ENCODE measurements at regions not wholly inside any gene's neighbourhood (a gene's known extent, or its start where the extent isn't known, plus 50 kb on each side); places are given as distances from the start of the nearest gene placed in this dataset.

- DNase-seq (ENCODE audit: low read depth), result no peak
These were observed 247.8 kb upstream of the JAG1 start for GRCh38 chr20:10921491-10922010.

DNA sequence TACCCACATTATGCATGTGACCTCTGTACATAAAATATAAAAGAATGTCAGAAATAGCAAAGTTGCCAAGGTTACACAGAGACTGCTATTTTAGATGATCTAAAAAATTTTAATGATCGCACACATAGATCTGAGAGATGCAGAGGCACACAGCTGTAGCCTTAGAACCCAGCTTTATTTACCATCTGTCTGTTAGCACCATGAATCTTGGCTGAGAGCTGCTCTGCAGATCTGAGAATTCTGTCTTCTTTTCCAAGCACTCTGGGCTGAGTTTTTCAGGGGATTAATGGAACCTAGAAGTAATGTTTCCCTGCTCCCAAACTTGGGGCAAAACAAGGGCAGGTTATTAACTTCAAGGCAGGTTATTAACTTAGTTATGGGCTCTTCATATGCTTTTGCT is 248.7 kb upstream of the JAG1 start:
- DNase-seq (ENCODE audit: low read depth), result peak; percentile 17

GRCh38 chr20:10922941-10923340 is 249.1 kb upstream of the JAG1 start:
- peak; percentile 94 for DNase-seq (ENCODE audit: low read depth)

- no peak for DNase-seq (ENCODE audit: low read depth)
These were observed 250.9 kb upstream of the JAG1 start for GRCh38 chr20:10924644-10925201.

GRCh38 chr20:10925767-10926166 is 252.0 kb upstream of the JAG1 start:
- DNase-seq (ENCODE audit: low read depth), result no peak

- no peak for DNase-seq (ENCODE audit: low read depth)
These were observed 253.3 kb upstream of the JAG1 start for GRCh38 chr20:10927011-10927583.

GRCh38 chr20:10927936-10928840 is 254.4 kb upstream of the JAG1 start:
- peak; percentile 46 for DNase-seq (ENCODE audit: low read depth)

DNA sequence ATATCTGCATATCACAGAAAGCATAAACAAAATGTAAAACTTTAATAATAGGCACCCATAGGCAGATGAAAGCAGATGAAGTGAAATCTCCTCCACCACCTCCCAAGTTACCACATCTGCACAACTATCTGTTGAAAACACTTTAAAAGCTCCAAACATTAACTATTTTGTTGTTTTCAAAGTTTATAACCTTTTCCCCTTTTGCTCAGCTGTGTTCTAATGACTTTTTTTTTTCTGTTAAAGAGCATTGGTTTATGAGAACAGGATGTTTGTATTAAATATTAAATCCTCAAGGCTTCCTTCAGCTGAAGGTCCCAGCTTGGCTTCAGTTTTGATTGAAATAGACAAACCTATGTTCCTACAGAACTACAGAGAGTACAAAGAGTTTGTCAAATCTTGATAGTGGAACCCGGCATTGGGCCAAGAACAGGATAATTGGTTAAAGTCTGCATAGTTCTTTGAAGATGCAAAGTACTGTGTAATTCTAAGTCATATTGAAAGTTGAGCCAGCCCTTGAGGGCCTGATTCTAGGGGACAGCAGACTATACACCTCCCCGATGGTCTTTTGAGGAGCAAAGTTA is 255.1 kb upstream of the JAG1 start:
- peak; percentile 8 for DNase-seq (ENCODE audit: low read depth)

DNA sequence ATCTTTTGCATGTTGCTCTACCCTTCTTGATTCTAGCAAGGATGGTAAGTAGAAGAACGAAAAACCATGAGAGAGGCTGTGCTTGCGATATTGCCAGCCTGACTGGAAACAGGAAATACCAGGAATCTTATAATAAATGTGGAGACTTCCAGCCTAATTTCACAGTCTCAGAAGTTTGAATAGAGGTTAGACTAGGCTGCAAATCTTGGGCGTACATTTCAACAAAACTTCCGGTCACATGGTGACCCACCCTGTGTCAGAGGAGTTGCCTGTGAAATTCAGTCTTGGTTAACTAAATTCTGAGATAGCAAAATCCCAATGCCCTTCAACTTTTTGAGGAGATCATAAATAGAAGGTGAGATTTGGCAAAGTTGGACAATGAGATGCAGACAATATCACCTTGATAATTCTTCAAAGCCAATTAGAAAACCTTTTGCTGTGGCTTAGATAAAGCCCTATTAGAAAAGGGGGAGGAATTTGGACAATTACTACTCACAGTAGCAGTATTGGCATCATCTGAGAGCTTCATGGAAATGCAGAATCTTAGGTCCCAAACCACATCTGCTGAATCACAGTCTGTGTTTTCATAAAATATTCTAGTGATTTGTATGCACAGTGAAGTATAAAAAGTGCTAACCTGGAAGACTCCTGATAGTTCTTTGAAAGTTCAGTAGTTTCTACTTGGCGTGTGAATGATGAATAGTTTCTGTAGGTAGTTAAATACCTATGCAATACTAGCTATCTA is 262.0 kb upstream of the JAG1 start:
- DNase-seq (ENCODE audit: low read depth), result no peak

GRCh38 chr20:10936786-10937185 is 263.0 kb upstream of the JAG1 start:
- DNase-seq (ENCODE audit: low read depth), result no peak

DNA sequence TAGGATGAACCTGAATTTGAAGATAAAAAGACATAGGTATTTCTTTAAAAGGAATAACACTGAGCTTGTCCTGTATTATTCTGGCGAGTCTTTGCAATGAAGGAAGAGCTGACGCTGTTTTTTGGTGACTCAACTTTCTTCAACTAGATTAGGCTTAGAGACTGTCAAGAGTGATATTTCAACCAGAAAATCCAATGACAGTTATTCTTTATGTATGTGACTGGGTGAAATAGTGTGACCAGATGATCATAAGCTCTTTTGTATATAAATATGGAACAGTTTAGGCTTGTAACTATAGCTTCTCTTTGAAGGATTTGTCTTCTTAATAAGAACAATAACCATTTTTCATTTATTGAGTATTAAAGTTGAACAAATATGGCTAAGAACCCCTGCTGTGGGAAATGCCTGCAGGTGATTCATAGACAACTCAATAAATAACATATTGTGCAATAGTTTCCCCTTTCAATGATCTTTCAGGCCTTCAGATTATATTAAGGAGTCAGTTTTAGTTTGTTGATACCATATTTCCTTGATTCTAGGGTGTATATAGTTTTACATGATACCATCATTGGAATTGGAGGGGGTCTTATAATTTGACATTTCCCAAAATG is 265.6 kb upstream of the JAG1 start:
- DNase-seq (ENCODE audit: low read depth), result no peak

- DNase-seq (ENCODE audit: low read depth), result no peak
These were observed 267.1 kb upstream of the JAG1 start for GRCh38 chr20:10940941-10941340.

GRCh38 chr20:10943686-10944265 is 270.0 kb upstream of the JAG1 start:
- no peak for DNase-seq (ENCODE audit: low read depth)

DNA sequence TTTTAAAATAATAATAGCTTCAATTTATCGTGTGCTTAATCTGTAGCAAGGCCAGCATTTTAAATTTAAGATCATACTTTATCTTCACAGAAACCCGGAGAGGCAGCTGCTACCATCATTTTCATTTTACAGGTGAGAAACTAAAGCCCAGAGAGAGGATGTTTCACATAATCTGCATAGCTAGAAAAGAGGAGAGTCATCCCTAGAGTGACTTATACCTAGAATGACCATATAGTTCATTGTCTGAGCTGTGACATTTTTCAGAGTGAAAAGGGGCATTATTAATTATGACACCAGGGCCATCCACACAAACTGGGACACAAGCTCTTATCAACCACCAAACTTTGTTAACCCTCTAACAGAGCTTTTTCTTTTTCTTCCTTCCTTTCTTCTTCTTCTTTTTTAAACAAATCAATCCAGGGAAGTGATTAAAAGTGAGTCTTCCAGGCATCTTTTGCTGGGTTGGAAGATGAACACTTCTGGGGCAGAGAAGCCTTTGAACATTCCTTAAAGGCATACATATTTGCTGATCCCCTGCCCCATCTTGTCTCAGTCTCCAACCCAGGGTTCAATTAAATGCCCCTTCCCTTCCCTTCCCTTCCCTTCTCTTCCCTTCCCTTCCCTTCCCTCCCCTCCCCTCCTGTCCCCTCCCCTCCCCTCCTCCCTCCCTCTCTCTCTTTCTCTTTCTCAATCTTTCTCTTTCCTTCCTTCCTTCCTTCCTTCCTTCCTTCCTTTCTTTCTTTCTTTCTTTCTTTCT is 272.5 kb upstream of the JAG1 start:
- no peak for DNase-seq (ENCODE audit: low read depth)

- DNase-seq (ENCODE audit: low read depth), result no peak
These were observed 273.9 kb upstream of the JAG1 start for GRCh38 chr20:10947726-10948125.

- DNase-seq (ENCODE audit: low read depth), result no peak
These were observed 276.4 kb upstream of the JAG1 start for GRCh38 chr20:10949930-10950783.

- DNase-seq (ENCODE audit: low read depth), result no peak
These were observed 277.4 kb upstream of the JAG1 start for GRCh38 chr20:10951216-10951615.

GRCh38 chr20:10951904-10952303 is 278.1 kb upstream of the JAG1 start:
- no peak for DNase-seq (ENCODE audit: low read depth)

DNA sequence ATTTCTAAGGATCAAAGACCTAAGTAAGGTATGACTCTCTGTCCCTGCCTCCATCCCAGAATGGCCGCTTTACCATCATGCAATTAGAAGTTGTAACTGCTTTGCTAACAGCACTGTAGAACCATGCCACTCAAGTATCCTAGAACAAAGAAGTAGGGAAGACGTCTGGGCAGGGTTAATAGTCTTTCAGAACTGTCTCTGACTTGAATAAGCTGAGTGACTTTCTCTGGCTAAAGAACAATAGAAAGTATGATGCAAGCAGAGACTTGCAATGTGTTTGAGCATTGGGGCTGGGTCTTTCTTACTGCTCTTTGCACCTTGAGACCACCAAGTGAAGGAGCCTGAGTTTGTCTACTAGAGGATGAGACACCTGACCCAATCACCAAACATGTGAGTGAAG is 279.6 kb upstream of the JAG1 start:
- no peak for DNase-seq (ENCODE audit: low read depth)

All from RPMI7951 (cell line).